Tibial nerve (tissue), 3 donors: ENCODE measurements at regions not wholly inside any gene's neighbourhood (a gene's known extent, or its start where the extent isn't known, plus 50 kb on each side); places are given as distances from the start of the nearest gene placed in this dataset.

Experiments used
- EP300 ChIP-seq, 2 donors: sonication (generic); formaldehyde crosslinking; IDR thresholded peaks; one replicate each; pipeline ENCODE4 v1.6.1; 2017; ENCODE audit warnings: antibody characterized with exemption in 2 of 2, mild to moderate bottlenecking in 1 of 2
- POLR2A ChIP-seq, 2 donors: fragments of 450-650 bp; IDR thresholded peaks; one replicate each; pipeline ENCODE4 v1.6.1; 2017; ENCODE audit warnings: antibody characterized with exemption in 2 of 2, mild to moderate bottlenecking in 2 of 2, moderate library complexity in 2 of 2

DNA sequence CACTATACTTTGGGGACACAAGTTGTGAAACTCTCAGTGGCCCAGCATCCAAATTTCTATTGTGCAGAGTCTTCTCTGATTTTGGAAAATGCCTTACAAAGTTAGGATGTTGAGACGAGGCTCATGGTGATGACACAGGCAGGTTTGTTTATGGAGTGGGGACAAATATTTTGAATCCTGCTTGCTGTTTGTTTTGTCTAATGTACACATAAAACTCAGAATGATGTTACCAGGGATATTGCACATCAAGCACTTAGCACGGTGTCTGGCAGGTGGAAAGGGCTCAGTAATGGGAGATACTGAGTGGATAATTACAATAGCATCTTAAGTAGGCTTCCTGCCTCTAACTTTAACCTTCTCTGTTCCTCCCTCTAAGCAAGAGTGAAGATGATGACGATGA, 628.9 kb upstream of the TBX3 start:
- TF ChIP-seq POLR2A (IDR thresholded peaks at IDR 0.05) = no peak
- no peak for TF ChIP-seq EP300 (IDR thresholded peaks at IDR 0.05)
